ENCODE measurements at regions not wholly inside any gene's neighbourhood (a gene's known extent, or its start where the extent isn't known, plus 50 kb on each side); places are given as distances from the start of the nearest gene placed in this dataset.

GRCh38 chr6:96299525-96299924, 222.1 kb upstream of the UFL1 start:
- Histone ChIP-seq H3K36me3 (ENCODE audit: insufficient read depth, low read length) (no peaks in the 10 kb centered on the region), H2AFZ (ENCODE audit: low read depth, low read length) (no peak overlapping the region), H3K79me2 (replicated peaks; ENCODE audit: insufficient read depth, low read length) (no peaks in the 10 kb centered on the region), H3K9me3 (ENCODE audit: low read length) (no peaks in the 10 kb centered on the region), H3K4me3 (ENCODE audit: low read length) (no peak overlapping the region), H3K9me2 (ENCODE audit: insufficient read depth, low read length) (no peaks in the 10 kb centered on the region), H3K27me3 (ENCODE audit: insufficient read depth, low read depth, low read length) (no peaks in the 10 kb centered on the region), H3F3A (ENCODE audit: insufficient read depth, low read length, poor library complexity, severe bottlenecking) (no peaks in the 10 kb centered on the region), H3K4me2 (ENCODE audit: low read length) (no peak overlapping the region), H4K20me1 (ENCODE audit: insufficient read depth) (no peaks in the 10 kb centered on the region), H3K9ac (ENCODE audit: low read length) (no peak overlapping the region), H3K27ac (ENCODE audit: low read length) (no peak overlapping the region)
- no peak for TF ChIP-seq MXI1 (conservative IDR thresholded peaks at IDR 0.05; ENCODE audit: poor library complexity, severe bottlenecking)
- TF ChIP-seq REST (IDR thresholded peaks at IDR 0.05; ENCODE audit: borderline replicate concordance) = no peak
- TF ChIP-seq POLR2AphosphoS5 (IDR thresholded peaks at IDR 0.05) = no peak
- TF ChIP-seq SMC3 (conservative IDR thresholded peaks at IDR 0.05; ENCODE audit: poor library complexity) = no peak
- no peak for TF ChIP-seq EZH2 (IDR thresholded peaks at IDR 0.05; ENCODE audit: borderline replicate concordance, insufficient read depth, low read length, poor library complexity, severe bottlenecking)
- no peak for TF ChIP-seq TAF1 (IDR thresholded peaks at IDR 0.05; ENCODE audit: low read depth)
- no peak for TF ChIP-seq RAD21 (conservative IDR thresholded peaks at IDR 0.05)
- TF ChIP-seq CTCF (IDR thresholded peaks at IDR 0.05; ENCODE audit: poor library complexity, severe bottlenecking) = no peak
- no peak for TF ChIP-seq EP300 (conservative IDR thresholded peaks at IDR 0.05; ENCODE audit: poor library complexity, severe bottlenecking)

GRCh38 chr6:96301023-96301422, 220.6 kb upstream of the UFL1 start:
- Histone ChIP-seq H3K4me3 (ENCODE audit: low read length) (no peak overlapping the region), H3K4me2 (ENCODE audit: low read length) (no peak overlapping the region), H2AFZ (ENCODE audit: low read depth, low read length) (no peak overlapping the region), H3K36me3 (ENCODE audit: insufficient read depth, low read length) (no peaks in the 10 kb centered on the region), H3F3A (ENCODE audit: insufficient read depth, low read length, poor library complexity, severe bottlenecking) (no peaks in the 10 kb centered on the region), H3K27ac (ENCODE audit: low read length) (no peak overlapping the region), H4K20me1 (ENCODE audit: insufficient read depth) (no peaks in the 10 kb centered on the region), H3K27me3 (ENCODE audit: insufficient read depth, low read depth, low read length) (no peaks in the 10 kb centered on the region), H3K9me3 (ENCODE audit: low read length) (no peaks in the 10 kb centered on the region), H3K9ac (ENCODE audit: low read length) (no peak overlapping the region), H3K9me2 (ENCODE audit: insufficient read depth, low read length) (no peaks in the 10 kb centered on the region), H3K79me2 (replicated peaks; ENCODE audit: insufficient read depth, low read length) (no peaks in the 10 kb centered on the region)
- TF ChIP-seq REST (IDR thresholded peaks at IDR 0.05; ENCODE audit: borderline replicate concordance) = no peak
- TF ChIP-seq RAD21 (conservative IDR thresholded peaks at IDR 0.05) = no peak
- no peak for TF ChIP-seq MXI1 (conservative IDR thresholded peaks at IDR 0.05; ENCODE audit: poor library complexity, severe bottlenecking)
- no peak for TF ChIP-seq EP300 (conservative IDR thresholded peaks at IDR 0.05; ENCODE audit: poor library complexity, severe bottlenecking)
- no peak for TF ChIP-seq EZH2 (IDR thresholded peaks at IDR 0.05; ENCODE audit: borderline replicate concordance, insufficient read depth, low read length, poor library complexity, severe bottlenecking)
- no peak for TF ChIP-seq CTCF (IDR thresholded peaks at IDR 0.05; ENCODE audit: poor library complexity, severe bottlenecking)

Measured in neural cell (in vitro differentiated cells).